IPS DF 4.7 (cell line): ENCODE measurements at regions not wholly inside any gene's neighbourhood (a gene's known extent, or its start where the extent isn't known, plus 50 kb on each side); places are given as distances from the start of the nearest gene placed in this dataset.
"Not testable (repeated sequence)": the region's sequence is repeated elsewhere in the genome, so short reads cannot be mapped to it uniquely, and the experiment has no call there.

Source experiments
- DNase-seq: peaks from one replicate; pipeline ENCODE4 v3.0.0-alpha.2; 2013; ENCODE audit warnings: low spot score; ENCODE audit errors: extremely low read depth

DNA sequence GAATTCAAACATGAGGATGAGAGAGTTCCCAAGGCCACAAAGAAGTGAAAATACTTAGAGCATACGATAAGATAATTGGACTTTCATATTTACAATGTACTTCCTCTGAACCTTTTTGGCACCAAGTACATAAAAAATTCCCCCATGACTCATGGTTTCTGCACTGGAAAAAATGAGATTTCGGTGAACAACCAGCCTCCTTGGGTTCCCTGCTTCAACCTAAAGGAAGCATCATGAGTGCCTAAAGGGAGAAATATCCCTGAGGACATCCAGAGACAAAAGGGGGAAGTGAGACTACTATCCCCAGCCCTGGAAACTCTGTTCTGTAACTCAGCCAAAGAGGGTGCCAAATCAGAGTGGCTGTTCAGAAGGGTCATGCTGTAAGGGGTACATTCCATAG lies 562.7 kb upstream of the SLC39A10 start:
- no peak for DNase-seq

DNA sequence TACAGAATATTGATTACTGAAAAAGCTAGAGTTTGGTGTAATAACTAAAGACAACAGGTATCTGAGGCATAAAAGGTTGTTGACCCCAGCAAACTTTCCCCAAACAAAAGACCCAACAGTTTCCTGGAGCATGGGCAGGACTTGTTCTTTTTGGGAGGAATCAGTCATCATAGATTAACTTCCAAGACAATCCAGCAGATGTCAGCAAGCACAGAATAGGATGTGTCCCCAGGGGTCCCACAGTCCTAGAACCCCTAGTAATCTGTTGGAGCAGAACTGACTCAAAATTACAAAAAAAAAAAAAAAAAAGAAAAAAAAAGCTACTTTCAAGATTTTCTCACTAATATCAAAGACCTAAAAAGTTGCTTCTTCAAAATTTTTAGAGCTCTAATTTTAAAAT lies 564.7 kb upstream of the SLC39A10 start:
- peak; percentile 19 for DNase-seq

GRCh38 chr2:195072806-195073205 lies 584.2 kb upstream of the SLC39A10 start:
- not testable (repeated sequence) for DNase-seq

- no peak for DNase-seq
Observed at GRCh38 chr2:195057001-195057400, 600.0 kb upstream of the SLC39A10 start.

DNA sequence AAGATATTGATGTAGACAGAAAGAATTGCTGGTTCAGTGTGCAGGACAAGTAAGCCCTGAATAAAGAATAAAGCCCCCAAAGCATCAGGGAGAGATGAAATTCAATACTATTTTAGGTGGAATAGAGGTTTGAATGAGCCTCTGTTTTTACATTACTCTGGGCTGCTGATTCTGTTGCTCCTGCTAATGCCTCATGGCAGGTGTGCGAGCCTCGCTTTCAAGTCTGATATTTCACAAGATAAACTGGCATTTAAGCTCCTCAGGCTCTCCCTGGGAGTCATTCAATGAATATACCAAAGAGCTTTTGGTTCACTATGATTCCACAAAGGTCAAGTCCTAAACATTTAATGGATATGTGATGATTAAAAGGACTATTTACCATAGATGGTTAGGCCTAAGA lies 601.0 kb upstream of the SLC39A10 start:
- DNase-seq, result no peak

DNA sequence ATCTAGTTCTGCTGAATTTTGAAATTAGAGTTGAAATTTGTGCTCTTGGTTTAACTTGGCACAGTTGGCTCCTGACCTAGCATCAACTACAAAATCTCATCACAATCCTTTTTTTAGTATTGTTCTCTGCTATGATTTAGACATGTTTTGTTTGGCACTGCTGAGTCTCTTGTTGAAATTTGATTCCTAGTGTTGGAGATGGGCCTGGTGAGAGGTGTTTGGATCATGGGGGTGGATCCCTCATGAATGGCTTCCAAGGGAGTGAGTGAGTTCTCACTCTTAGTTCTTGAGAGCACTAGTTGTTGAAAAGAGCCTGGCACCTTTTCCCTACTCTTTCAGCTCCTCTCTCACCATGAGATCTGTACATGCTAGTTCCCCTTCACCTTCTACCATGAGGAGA lies 605.6 kb upstream of the SLC39A10 start:
- no peak for DNase-seq

DNA sequence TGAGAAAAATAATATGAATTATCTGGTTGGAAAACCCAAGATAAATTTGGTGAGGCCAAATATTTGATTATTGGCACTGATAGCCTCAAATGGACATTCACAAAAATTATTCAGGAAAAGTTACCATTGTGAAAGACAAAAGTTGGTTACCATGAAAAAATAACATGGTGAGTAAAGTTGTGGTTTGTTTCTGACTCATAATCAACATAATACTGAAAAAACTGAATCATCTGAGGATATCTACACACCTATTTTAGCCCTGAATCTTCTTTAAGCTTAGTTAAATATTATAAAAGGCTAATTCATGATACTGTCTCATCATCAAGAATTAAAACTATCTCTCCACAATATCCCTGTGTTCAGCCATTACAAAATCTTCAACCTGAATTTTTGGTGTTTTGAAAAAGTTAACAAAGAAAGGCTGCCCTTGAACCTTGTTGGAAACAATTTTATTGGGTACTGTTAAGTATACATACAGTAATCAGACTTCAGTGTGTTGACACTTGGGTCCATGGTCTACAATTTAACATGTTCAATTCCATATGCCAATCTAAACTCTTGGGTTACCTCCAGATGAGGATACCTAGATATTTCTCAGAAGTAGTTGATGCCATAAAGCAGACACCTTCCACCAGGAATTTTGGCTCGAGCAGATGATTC lies 607.5 kb upstream of the SLC39A10 start:
- no peak for DNase-seq

DNA sequence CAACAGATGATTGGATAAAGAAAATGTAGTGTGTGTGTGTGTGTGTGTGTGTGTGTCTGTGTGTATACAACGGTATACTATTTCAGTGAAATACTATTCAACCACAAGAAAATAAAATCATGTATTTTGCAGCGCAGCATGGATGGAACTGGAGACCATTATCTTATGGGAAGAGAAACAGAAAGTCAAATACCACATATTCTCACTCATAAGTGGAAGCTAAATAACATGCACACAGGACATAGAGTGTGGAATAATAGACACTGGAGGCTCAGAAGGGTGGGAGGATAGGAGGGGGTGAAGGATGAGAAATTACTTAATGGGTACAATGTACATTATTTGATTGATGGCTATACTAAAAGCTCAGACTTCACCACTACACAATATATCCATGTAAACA lies 609.1 kb upstream of the SLC39A10 start:
- no peak for DNase-seq

DNA sequence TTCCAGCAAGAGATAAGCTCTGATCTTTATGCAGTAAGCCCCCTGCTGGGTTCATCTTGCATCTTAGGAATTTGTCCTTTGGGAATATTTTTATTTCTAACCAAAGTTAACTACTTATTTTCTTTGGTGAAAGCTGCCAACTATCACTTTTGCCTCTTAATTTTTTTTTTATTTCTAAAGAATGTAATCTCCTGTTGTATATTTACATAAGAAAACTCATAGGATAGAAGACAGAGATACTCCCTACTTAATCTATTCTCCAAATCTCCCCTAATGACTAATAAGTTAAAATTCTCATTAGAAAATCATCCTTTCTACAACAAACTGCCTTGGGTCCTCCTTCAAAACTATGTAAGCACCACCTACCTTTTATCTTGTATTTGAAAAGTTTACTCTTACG lies 612.2 kb upstream of the SLC39A10 start:
- no peak for DNase-seq

DNA sequence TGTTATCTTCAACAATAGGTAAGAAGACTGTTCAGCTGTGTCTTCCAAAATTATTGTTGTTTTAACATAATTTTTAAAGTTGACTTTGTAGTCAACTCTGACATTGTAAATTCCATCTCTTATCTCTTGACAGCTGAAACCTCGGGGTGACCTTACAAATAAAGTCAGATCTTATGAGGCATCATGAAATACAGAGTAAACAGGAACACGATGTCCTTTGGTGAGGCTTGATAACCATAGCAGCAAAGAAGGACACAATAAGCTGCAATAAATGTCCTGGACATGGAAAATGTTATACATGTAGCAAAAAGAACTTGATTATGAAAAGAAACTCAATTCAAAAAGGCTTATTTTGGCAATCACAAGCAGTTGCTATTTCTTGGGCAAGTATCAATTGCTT lies 618.9 kb upstream of the SLC39A10 start:
- DNase-seq, result no peak

DNA sequence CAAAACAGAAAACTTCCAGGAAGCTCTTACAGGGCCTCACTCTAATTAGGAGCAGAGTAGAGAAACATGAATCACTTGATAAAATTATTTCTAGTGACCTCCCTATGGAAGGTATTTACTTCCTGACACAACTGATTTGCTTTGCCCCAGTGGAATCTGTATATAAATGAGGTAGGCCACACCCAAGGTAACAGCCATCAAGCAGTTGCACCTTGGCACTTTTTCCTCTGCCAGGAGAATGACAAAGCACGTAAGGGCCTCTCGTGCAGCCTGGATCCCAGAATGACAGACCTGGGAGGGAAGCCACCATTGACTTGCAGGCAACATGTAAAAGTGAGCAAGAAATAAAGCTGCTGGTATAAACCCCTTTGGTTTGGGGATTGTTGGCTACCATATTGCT lies 620.0 kb upstream of the SLC39A10 start:
- DNase-seq, result no peak

GRCh38 chr2:195031411-195031810 lies 625.6 kb upstream of the SLC39A10 start:
- no peak for DNase-seq

- no peak for DNase-seq
Observed at GRCh38 chr2:195029804-195030654, 627.0 kb upstream of the SLC39A10 start.

DNA sequence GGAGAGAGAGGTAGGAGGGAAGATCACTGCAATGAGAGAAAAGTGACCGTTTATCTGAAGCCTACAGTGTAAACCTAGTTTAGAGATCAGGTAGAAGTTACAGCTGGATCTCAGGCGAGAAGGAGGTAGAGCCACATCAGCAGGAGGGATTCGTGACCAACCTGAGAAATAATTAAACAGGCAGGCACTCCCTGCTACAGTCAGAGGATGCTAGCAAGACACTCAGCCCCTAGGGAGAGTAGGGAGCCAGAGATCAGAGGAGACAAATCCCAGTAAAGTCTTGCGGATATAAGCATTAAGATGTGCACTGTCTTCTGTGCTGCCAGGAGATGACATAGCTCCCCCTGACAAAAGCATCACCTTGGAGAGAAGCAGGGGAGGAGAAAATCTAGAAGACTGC lies 629.1 kb upstream of the SLC39A10 start:
- no peak for DNase-seq

DNA sequence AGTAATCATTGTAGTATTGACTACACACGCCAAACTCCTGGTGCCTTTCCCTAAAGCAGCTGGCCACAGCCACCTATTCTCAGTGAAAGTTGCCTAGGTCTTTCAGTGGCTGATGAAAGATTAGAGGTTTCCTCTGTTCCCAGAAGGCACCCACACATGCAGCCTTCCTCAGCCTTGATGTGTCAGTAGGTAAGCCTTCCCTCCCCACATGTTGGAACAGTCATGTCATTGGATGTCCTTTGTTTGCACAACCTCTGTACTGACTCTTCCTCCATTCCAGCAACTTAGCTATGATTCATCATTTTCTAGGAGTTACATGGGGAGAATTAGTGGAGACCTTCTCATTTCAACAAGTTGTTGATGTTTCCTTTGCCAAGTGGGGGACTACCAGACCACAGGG lies 630.8 kb upstream of the SLC39A10 start:
- no peak for DNase-seq

DNA sequence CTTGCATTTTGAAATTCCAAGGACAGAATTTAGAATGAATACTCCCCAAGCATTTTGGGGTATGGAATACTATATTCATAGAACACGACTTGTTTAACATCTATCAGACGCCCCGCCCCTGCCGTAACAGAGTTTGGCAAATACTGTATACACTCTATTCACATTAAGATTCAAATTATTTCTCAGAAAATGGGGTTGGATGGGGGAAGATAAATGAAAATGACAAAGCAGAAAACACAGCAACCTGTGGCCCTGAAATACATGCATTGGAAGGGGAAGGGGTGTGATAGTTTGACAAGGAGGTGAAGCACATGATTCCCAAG lies 634.6 kb upstream of the SLC39A10 start:
- no peak for DNase-seq

- DNase-seq, result no peak
Observed at GRCh38 chr2:195021711-195022507, 635.1 kb upstream of the SLC39A10 start.

- no peak for DNase-seq
Observed at GRCh38 chr2:195018462-195018861, 638.6 kb upstream of the SLC39A10 start.

GRCh38 chr2:195017890-195018289 lies 639.1 kb upstream of the SLC39A10 start:
- no peak for DNase-seq

- DNase-seq, result no peak
Observed at GRCh38 chr2:195016841-195017240, 640.2 kb upstream of the SLC39A10 start.

DNA sequence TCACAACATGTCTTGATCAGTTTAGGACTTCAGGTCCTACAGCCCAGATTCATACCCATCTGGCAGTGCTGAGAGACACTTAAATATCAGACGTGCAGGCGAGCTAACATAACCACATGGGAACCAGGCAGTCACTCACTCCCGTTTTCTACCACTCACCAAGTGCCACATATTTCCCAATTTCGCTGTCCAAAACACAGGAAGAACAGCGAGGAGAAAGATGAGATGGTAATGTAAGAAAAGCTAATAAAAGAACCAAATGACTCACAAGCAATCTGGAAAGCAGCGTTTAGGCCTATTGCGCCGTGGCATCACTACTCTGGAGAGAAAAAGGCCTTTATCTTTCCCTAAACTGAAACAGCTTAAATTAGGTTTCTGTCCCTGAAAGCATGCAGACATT lies 647.8 kb upstream of the SLC39A10 start:
- DNase-seq, result no peak

DNA sequence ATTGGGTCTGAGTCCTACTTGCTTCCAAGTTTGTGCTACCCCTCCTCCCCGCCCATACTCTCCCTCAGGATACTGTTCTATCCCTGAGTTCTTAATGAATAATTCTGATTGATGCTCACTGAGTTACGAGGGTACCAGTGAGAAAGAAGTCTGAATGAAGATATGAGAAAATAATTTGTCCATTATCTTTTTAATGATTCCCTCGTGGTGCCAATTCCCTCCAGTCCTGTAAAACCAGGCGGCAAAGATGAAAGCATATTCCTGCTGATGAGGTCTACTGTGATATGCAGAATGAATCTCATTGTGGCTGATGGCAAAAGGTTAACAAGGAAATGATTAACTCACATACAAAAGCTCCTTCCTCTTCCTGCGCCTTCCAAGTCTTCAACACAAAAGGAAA lies 650.2 kb upstream of the SLC39A10 start:
- DNase-seq, result no peak
